Upper lobe of right lung (tissue), 1 donor: ENCODE measurements at regions not wholly inside any gene's neighbourhood (a gene's known extent, or its start where the extent isn't known, plus 50 kb on each side); places are given as distances from the start of the nearest gene placed in this dataset.

Experiments used
- ATAC-seq: fragments of 200-7000 bp; cut with Tn5 transposase; one replicate; pipeline ENCODE4 v1.9.1; 2020; ENCODE audit warnings: mild to moderate bottlenecking, moderate library complexity
- DNase-seq: peaks from one replicate; pipeline ENCODE4 v3.0.0-alpha.2; 2020
- H3K27ac ChIP-seq: fragments of 200-600 bp; one replicate; pipeline ENCODE4 v1.8.0; 2022
- H3K27me3 ChIP-seq: fragments of 200-600 bp; one replicate; pipeline ENCODE4 v1.8.0; 2022; ENCODE audit warnings: mild to moderate bottlenecking
- H3K36me3 ChIP-seq: fragments of 200-600 bp; one replicate; pipeline ENCODE4 v1.8.0; 2022
- H3K4me1 ChIP-seq: fragments of 200-600 bp; one replicate; pipeline ENCODE4 v1.8.0; 2022
- H3K4me3 ChIP-seq: fragments of 200-600 bp; one replicate; pipeline ENCODE4 v1.8.0; 2022; ENCODE audit warnings: mild to moderate bottlenecking
- H3K9me3 ChIP-seq: fragments of 200-600 bp; one replicate; pipeline ENCODE4 v1.8.0; 2022
- intact Hi-C: fragments of 100-400 bp; cut with DNase I; formaldehyde crosslinking; loops from one replicate; pipeline ENCODE4 v1.11.0; 2022
- TF ChIP-seq, protein P1 (sequence below): fragments of 200-600 bp; IDR thresholded peaks from one replicate; pipeline ENCODE4 v1.8.0; 2022; ENCODE audit warnings: antibody characterized with exemption
- donor health status: DM: no; HTN: yes; CAD: no; lungs with severe emphysema.

GRCh38 chr18:61612517-61612916 lies 279.3 kb downstream of the CDH20 start:
- H3K4me1 ChIP-seq, result peaks cover 8% of the 10 kb centered on the region
- DNase-seq (no peak), ATAC-seq (peak; percentile 42)
- H3K27ac ChIP-seq, result no peak overlapping the region
- intact Hi-C loops, result no loop called here
- no peaks in the 10 kb centered on the region for H3K27me3 ChIP-seq
- TF ChIP-seq, protein P1, sequence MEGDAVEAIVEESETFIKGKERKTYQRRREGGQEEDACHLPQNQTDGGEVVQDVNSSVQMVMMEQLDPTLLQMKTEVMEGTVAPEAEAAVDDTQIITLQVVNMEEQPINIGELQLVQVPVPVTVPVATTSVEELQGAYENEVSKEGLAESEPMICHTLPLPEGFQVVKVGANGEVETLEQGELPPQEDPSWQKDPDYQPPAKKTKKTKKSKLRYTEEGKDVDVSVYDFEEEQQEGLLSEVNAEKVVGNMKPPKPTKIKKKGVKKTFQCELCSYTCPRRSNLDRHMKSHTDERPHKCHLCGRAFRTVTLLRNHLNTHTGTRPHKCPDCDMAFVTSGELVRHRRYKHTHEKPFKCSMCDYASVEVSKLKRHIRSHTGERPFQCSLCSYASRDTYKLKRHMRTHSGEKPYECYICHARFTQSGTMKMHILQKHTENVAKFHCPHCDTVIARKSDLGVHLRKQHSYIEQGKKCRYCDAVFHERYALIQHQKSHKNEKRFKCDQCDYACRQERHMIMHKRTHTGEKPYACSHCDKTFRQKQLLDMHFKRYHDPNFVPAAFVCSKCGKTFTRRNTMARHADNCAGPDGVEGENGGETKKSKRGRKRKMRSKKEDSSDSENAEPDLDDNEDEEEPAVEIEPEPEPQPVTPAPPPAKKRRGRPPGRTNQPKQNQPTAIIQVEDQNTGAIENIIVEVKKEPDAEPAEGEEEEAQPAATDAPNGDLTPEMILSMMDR, result peak; percentile 16
- H3K36me3 ChIP-seq, result no peaks in the 10 kb centered on the region
- no peaks in the 10 kb centered on the region for H3K9me3 ChIP-seq
- no peak overlapping the region for H3K4me3 ChIP-seq

DNA sequence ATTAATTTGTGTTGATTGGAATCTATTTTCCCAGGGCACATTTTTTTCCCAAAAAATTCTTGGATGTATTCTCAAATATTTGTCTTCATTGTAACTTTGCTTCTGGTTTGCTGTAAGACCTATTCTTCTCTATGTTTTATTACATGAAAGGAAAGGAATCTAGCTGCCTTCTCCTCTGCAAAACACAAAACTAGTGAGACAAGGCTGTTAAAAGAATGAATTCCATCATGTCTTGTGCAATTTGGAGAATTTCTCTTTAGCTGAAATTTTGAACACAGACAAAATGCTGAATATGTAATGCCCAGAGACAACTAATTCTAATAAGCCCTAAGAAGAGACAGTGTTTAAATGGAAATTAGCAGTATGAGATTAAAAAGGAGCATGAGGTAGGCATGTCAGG lies 275.9 kb downstream of the CDH20 start:
- intact Hi-C loops, result no loop called here
- H3K27ac ChIP-seq, result no peak overlapping the region
- DNase-seq (no peak), ATAC-seq (no peak)
- H3K36me3 ChIP-seq, result no peaks in the 10 kb centered on the region
- peaks cover 27% of the 10 kb centered on the region for H3K4me1 ChIP-seq
- no peak overlapping the region for H3K4me3 ChIP-seq
- H3K9me3 ChIP-seq, result no peaks in the 10 kb centered on the region
- no peaks in the 10 kb centered on the region for H3K27me3 ChIP-seq
- TF ChIP-seq, protein P1, result no peak

- intact Hi-C loops, result no loop called here
- Histone ChIP-seq H3K4me1 (peaks cover 27% of the 10 kb centered on the region), H3K27ac (no peak overlapping the region), H3K9me3 (no peaks in the 10 kb centered on the region), H3K27me3 (no peaks in the 10 kb centered on the region), H3K4me3 (no peak overlapping the region), H3K36me3 (no peaks in the 10 kb centered on the region)
- TF ChIP-seq, protein P1, result no peak
- DNase-seq, result no peak
- no peak for ATAC-seq
These were observed 275.1 kb downstream of the CDH20 start for GRCh38 chr18:61608316-61608715.

- intact Hi-C loops, result no loop called here
- Histone ChIP-seq H3K4me1 (peaks cover 27% of the 10 kb centered on the region), H3K27ac (no peak overlapping the region), H3K4me3 (no peak overlapping the region), H3K9me3 (no peaks in the 10 kb centered on the region), H3K36me3 (no peaks in the 10 kb centered on the region), H3K27me3 (no peaks in the 10 kb centered on the region)
- DNase-seq (no peak), ATAC-seq (no peak)
- TF ChIP-seq, protein P1, result no peak
These were observed 274.6 kb downstream of the CDH20 start for GRCh38 chr18:61607867-61608266.

- DNase-seq (peak; percentile 70), ATAC-seq (peak; percentile 93)
- Histone ChIP-seq H3K36me3 (no peaks in the 10 kb centered on the region), H3K27ac (peak overlapping the region; percentile 52), H3K27me3 (no peaks in the 10 kb centered on the region), H3K4me1 (peaks cover 27% of the 10 kb centered on the region), H3K4me3 (peak overlapping the region; percentile 27), H3K9me3 (no peaks in the 10 kb centered on the region)
- TF ChIP-seq, protein P1, result no peak
- intact Hi-C loops, result no loop called here
These were observed 273.5 kb downstream of the CDH20 start for GRCh38 chr18:61606759-61607158.

DNA sequence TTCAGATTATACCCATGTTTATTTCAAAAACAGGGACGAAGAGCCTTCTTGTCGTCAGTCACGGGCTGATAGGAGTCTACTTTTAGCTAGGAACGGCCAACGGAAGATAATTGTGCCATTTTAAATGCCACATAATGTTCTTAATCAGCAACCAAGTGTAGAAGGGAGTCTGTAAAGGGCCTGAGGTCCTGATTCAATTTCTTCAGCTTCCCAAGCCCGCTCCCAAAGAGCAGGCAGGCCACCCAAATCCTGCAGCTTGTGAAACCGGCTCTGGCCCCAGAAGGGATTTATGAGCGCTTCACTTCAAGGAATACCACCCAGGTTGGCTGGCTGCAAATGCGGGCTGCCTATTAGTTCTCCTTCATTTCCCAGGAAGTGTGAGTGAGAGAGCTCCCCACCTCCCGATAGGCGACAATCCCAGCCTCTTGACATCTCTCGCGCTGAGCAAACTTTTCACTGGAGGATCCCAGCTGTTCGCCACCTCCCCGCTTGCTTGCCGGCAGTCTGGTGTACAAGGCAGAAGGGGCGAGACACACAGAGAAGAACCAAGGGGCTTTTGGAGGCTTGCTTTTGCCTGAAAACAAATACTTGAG lies 272.9 kb downstream of the CDH20 start:
- peak; percentile 12 for ATAC-seq
- Histone ChIP-seq H3K9me3 (no peaks in the 10 kb centered on the region), H3K36me3 (no peaks in the 10 kb centered on the region), H3K27me3 (no peaks in the 10 kb centered on the region), H3K4me1 (peaks cover 27% of the 10 kb centered on the region), H3K4me3 (peak overlapping the region; percentile 27), H3K27ac (peak overlapping the region; percentile 52)
- TF ChIP-seq, protein P1, result no peak
- intact Hi-C loops, result no loop called here
- DNase-seq, result no peak
